NCI-H146 treated with DMSO at 0.1 percent for 48 hours (cell line): ENCODE measurements at regions not wholly inside any gene's neighbourhood (a gene's known extent, or its start where the extent isn't known, plus 50 kb on each side); places are given as distances from the start of the nearest gene placed in this dataset.

Experiments
- DNase-seq: peaks from one replicate; lab custom pipeline; 2025; ENCODE audit not compliant: unreplicated experiment; lab: John Stamatoyannopoulos, UW

DNA sequence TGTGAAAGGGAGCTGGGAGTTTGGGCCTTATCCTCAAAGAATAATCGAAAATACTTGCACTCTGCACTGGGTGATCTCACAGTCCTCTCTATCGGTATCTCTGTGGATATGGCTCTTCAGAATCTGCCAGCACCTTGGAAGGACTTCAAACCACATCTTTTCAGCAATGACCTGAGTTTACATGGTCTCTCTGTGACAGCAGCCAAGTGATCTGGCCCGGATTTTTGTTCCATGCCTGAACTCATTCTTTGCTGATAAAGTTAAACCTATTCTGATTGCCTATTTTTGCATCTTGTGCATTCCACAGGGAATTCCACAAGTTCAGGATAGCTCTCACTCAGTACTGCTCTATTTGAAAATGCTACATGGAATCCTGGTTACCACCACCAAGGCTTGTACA is 98.9 kb downstream of the HDGFL1 start:
- no peak for DNase-seq

DNA sequence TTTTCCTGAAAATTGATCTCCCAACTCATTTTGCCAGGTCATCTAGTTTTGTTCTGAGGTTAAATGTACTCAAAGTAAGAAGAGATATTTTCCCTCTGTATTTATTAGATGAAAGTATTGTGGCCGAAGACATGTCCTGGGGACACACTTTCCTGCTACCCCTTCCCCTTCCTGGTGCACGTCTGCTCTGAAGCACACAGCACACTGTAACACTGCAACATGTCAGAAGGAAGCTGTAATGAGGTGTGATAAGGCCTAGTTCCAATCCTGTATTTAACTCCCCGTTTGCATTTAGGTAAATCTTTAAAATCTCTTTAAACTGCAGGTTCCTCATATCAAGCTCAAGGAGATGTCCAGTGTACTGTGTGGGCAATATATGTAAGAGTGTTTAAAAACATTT is 99.4 kb downstream of the HDGFL1 start:
- DNase-seq, result no peak

DNA sequence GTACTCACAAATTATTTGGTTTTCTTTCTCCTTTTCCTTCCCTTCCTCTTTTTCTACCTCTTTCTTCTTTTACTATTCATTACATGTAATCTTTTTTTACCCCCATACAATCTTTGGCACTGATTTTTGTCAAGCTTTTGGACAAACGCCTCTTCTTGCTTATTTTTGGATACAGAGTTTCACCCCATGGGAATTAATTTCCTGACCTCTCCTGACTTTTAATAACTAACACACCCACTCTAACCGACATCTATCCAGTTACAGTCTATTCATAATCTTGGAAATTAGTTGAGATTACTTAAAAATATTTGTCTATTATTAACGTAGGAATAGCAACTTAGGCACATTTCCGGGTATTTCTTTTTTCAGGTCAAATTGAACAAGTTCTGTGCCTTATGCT is 101.2 kb downstream of the HDGFL1 start:
- no peak for DNase-seq

DNA sequence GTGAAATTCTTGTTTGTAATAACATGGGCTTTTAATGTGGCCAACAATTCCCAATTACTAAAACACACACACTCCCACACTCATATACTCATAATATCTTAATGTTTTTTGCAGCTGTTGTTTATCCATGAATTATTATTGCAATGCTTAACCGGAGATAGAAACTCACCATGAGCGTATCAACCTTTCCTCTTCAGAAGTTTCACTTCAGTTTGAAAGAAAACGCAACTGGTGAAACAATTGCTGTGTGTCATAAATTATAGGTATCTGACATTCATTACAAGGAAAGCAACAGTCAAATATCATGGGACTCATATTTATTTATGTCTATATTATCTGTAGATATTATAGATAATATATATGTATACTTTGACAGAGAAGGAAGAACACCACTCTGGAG is 104.1 kb downstream of the HDGFL1 start:
- no peak for DNase-seq

DNA sequence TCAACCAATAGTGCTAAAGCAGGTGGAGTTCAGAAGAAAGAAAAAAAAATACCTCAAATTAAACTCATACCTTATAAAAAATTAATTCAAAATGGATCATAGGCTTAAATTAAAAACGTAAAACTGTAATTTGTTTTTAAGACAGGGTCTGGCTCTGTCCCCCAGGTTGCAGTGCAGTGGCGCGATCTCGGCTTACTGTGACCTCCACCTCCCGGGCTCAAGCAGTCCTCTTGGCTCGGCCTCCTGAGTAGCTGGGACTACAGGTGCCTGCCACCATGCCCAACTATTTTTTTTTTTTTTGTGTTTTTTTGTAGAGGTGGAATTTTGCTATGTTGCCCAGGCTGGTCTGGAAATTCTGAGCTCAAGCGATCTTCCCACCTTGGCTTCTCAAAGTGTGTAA is 111.6 kb downstream of the HDGFL1 start:
- no peak for DNase-seq

DNA sequence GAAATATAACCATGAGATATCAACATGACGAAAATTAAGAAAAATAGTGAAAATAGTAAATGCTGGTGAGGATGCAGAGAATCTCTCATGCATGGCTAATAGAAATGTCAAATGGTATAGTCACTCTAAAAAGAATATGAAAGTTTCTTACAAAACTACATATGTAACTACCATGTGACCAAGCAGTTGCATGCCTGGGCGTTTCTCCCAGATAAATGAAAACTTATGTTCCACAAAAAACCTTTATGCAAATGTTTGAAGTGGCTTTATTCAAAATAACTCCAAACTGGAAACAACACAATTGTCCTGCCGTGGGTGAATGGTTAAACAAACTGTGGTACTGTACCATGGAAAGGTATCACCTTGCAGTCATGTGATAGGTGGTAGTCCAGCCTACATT is 112.4 kb downstream of the HDGFL1 start:
- no peak for DNase-seq

DNA sequence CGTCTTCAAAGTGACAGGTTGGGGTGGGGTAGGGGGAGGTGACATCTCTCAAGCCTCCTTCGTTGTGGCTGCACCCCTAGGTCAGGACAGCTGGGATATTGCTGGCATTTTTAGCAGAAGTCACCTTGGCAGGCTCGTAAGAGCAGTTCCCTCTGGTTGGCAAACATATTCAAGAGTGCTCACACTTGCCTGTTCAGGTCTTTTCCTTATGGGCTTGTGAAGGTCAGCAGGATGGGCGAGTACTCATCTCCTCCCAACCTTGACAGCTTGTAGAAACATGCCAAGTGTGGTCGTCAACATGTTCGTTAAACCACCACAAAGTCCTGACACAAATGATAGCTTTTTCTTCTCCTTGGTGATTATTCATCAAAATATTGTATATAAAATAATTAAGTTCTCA is 113.6 kb downstream of the HDGFL1 start:
- DNase-seq, result no peak

DNA sequence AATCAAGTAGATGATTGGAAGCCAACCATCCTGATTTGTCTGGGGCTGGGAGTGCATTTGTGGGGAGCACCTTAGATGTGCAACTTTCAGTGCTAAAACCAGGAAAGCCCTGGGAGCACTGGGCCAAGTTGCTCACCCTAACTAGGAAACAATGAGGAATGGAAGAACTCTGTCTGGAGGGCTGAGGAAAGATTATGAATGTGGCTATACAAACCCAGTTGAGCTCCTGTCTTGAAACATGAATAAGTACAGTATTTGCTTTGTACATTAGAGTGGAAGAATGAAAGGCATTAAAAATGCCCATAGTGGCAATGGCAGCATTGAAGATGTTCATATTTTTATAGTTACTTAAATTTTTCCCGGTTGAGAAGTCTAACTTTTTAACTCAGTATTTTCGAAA is 121.1 kb downstream of the HDGFL1 start:
- no peak for DNase-seq

DNA sequence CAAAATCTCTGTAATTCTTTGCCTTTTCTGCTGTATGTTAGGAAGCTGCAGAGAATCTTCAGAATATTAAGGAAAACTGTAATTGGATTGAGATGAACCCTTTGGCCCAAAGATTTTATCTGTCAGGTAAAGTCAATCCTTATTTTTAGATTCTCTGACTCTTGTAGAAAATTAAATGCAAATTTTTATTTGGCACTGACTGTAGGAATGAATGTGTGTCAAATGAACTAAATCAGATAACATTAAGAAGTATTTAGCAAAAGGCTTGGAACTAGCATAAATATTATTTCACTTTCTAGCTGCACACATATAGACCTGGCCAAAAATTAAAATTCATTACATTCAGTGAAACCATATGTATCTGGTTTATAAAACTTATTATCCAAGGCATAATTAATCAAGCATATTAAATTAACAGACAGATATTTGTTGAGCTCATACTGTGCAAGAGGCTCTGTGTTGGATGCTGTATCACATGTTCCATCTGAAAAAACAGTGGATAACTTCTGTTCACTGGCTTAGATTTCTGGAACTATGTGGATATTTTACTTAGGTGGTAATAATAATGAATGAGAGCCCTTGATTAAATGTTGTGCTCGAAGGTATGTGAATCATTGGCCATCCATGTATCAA is 124.8 kb downstream of the HDGFL1 start:
- DNase-seq, result no peak

DNA sequence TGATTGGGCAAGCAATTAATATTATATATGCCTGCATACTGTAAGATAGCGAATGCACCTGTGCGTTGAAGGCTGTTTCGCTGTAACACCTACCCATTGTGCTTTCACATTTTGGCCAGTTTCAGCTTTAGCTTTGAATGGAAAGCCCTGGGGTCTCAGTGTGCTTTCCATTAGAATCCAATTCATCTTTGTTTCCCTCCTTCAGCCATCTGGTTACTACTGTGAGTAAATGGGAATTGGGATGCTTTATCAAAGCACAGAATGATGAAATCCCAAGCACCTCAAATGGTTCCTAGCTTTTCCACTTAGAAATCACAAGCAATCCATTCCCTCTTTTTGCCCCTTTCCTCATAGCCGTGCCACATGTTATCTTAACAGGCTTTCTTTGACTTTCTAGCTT is 127.1 kb downstream of the HDGFL1 start:
- no peak for DNase-seq

DNA sequence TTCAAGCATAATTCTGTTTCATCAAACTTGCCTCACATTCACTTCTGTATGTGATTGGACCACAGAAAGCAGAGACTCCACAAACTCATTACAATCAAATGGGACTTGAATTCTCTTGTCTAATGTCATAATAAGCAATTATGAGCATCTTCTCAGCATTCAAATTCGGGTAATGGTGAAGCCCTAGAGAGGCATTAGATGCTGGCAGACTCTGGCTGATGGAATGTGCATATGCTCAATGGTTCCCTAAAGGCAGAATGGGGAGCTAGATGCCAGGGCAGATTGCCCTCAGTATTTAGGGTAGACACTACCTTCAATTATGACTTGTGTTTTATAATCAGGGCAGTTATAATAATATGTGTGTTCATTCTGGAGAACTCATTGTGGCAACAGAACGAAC is 127.9 kb downstream of the HDGFL1 start:
- DNase-seq, result no peak

DNA sequence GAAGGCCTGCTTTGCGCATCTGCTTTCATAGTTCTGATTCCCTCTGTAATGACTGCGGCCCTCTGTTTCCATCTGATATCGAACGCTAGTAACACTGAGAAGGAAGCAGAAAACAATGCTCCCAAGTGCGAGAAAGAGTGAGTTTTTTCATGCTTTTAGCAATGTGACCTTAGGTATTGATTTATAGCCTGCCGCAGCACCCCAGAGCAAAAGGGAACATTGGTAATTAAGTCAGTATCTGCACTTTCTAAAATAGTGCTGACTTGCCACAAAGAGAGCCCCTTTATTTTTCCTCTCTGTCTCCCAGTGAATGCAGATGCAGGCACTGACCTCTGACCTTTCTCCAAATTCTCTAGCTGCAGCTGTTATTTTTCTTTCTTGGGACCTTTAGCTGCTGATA is 129.8 kb downstream of the HDGFL1 start:
- DNase-seq, result no peak

DNA sequence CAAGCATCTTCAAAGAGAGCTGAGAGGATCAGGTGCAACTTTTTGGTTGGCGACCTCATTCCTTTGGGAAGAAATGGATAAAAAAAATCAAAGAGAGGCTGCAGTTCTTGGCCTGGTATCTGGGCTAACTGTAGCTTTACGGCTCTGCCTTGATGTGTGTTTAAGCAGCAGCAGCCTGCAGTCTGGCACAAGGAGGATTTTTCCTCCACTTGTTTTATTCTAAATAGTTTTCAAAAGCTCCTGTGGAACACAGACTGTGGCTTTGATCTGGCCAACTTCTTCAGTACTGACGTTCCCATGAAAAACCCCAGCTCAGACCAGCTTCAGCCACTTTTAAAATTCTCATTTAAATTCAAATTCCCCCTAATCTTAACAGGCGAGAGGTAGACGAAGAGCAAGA is 137.3 kb downstream of the HDGFL1 start:
- DNase-seq, result no peak

DNA sequence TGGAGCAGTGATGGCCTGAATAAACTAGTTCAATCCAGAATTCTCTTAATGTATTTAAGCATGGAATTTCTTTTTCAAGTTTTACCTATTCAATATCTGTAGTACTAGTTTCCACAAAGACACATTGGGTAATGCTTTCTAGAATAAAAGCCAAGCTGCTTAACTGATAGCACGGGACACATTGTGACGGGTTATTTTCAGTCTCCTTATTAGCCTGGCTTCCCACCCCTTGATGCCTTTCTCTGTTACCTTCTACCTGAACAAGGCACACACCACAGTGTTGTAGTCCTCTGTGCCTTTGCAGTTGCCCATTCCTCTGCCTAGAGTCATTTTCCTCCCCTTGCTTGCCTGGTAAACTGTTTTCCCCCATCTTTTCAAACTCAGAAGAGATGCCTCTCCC is 139.1 kb downstream of the HDGFL1 start:
- DNase-seq, result no peak

DNA sequence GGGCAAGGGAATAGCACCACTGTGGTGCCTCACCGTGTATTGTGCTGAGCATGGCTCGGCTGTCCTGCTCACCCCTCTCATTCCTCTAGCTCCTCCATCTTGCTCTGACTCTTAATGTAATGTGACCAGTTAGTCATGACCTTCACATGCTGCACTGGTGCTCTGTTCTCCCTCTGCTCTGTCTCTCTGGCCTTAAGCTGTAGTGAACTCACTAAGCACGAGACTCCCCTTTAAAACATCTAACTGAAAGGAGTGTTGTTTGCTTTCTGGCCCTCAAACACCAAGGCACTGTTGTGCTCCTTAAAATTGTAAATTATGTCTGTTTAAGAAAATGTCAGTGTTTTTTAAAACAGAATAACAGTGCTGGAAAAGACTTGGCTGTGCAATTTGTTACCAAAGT is 140.4 kb downstream of the HDGFL1 start:
- DNase-seq, result no peak

DNA sequence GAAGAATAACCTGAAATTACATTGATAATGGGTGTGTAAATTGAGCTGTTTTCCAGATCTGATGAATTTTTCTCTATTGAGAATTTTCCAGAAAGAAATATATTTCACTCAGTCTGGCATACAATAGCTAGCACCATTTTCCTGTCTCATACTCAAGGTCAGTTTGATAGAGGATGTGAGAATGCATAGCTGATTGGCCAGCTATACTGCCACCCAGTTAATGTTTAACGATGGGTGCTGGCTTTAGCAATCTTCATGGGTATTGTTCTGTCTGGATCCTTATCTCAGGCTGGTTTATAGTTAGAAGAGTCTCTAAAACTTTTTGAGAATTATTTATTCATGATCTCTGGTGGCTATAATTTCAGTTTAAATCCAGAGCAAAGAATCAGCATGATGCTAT is 147.4 kb downstream of the HDGFL1 start:
- DNase-seq, result no peak

DNA sequence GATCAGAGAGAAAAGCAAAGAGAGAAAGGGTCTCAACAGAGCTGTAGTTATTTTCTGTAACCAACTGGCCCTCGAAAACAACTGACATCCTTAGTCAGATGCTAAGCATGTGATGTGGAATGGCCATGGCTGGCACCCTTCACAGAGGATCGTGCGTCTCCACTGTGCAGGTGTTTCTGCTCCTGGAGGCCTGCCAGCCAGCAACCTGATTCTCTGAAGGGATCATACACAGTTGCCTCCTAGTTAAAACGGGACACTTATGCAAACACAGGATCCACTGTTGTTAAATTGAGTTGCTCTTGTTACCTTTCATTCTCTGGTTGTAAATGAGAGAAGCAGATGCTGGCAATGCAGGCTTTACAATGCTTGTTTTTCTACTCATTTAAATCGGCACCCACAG is 148.5 kb downstream of the HDGFL1 start:
- peak; percentile 76 for DNase-seq

DNA sequence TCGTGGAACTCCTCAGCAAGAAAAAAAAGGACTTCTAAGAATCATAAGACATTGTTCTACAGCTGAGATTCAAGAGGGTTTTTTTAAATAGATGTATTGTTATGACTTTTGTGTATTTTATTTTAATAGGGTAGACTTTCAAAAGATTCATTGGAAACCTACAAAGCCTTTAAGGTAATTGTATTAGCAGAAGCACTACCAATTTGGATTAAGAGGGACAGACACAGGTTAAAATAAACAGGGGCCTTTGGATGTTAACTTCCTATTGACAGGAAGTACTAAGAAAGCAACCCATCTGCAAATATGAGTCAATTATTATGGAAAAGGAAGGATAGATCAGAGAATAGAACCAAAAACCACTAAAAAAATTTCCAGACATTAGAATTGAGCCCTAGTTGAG is 153.5 kb downstream of the HDGFL1 start:
- DNase-seq, result no peak

DNA sequence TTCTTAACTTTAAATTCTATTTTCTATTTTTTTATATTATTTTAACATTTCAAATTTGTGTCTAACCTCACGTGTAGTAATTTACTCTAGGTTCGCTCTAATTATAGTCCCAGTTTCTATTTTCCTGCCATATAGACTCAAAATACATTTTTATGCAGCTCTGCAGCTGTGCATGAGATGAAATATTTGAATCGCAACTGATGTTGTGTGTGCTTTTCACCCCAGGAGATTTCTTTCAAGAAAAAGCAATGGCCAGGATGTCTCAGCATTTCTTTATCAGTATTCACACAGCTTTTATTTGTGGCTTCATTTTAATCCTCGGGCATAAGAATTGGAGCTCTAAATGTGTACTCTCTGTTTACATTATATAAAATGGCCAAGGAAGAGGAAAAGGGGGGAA is 157.6 kb downstream of the HDGFL1 start:
- no peak for DNase-seq

DNA sequence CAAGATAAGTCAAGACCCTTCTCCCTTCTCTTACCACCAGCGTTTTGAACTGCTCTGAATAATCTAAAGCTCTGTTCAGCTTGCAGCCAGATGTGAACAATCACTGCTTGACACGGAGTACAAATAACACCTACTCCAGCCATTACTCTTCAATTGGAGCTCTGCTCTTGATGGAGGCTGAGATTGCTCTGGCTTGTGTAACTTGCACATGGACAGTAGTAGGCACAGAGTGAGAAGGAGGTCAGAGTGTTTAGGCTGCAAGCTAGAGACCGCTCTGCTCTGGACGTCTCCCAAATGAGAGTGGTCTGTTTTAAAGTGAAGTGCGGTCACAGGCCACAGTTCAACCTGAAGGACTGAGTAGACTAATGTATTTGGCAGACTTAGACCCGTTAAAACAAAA is 158.3 kb downstream of the HDGFL1 start:
- no peak for DNase-seq

DNA sequence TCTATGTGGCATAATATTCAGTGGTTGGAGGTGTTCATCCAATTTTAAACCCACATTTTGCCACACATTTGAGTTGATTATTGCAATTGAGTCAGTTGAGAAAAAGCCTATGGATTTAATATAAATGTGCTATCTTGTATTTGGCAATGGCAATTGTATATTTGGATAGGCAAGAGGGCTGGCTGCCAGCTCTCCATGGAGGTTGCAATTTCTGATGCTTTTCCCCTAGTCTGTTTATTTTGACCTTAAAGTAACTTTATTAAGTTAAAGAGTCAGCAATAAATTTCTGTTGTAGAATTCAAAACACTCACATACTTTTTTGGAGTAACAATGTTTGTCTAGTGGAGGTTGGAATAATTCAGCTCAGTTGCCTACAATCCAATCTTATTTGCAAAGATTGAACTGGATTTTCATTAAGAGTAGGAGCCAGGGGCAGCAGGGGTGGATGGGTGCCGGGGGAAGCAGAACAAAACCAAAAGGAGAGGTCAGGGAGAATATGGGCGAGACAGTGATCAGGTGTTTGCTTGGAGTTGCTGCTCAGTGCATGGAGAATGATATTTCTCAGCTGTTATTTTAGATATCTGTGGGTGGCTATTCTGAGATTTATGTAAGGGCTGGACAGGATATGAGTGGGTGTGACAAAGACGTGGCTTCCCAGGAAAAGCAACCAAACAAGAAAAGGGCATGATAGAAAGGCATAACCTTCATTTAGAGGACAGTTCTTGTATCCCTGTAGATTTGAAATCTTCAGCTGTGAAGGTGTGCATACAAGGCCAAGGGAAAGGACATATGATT is 163.0 kb downstream of the HDGFL1 start:
- DNase-seq, result no peak

DNA sequence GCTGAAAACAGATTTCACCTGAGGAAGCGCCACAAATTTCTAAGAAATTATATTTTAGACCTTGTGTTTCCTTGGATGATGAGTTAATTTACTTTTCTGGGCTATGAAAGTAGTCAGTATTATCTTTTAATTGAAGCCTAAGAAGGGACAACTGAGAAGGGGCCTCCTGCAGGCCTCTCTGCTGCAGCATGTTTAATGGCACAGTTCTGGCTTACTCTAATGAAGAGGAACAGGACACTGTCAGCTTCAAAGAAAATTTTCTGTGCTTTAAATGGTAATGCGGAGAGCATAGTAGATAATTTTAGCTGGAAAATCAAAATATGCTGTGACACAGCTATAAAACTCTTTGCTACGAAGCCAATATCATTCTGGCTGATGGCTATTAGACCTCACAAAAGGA is 167.4 kb downstream of the HDGFL1 start:
- no peak for DNase-seq

DNA sequence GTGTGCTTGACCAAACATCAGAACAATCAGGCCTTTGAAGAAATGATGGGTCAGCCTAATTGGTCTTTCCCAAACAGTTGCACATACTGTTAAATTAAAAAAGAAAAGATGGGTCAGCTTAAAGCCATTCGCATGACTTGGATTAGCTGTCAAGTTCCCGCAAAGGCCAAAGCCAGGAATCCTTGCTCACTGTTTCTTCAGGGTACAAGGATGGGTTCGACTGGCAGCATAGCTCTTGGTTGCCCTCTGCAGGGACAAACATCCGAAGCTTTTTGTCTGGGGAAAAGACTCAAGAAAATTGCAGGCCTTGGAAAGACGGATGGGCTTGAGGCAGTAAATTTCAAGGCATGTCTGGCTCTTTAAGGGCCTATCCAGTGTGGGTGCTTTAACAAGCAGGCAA is 168.0 kb downstream of the HDGFL1 start:
- DNase-seq, result no peak
